ENCODE measurements at regions not wholly inside any gene's neighbourhood (a gene's known extent, or its start where the extent isn't known, plus 50 kb on each side); places are given as distances from the start of the nearest gene placed in this dataset.

- DNase-seq (ENCODE audit: low spot score) = no peak
Observed at GRCh38 chr18:56021809-56022195, 433.8 kb upstream of the TCF4 start.

GRCh38 chr18:56021136-56021808 is 433.3 kb upstream of the TCF4 start:
- DNase-seq (ENCODE audit: low spot score) = no peak

- no peak for DNase-seq (ENCODE audit: low spot score)
Observed at GRCh38 chr18:56019908-56020307, 431.9 kb upstream of the TCF4 start.

DNA sequence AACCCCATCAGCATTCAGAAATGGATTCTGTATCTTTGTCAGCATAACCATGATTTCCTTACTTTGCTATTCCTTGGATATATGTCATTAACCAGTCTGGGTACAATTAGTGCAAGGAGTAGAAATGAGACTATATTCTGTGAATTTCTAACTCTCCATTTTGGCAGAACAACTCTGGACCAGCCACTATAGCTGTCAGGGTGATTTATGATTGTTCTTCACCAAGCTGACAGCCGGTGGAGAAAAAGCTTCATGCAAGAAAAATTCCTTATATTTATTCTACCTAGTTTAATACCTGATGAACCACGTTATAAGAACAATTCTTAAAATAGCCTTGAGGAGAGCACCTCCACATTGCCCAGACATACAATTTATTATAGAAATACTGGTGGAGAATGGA is 431.2 kb upstream of the TCF4 start:
- no peak for DNase-seq (ENCODE audit: low spot score)

DNA sequence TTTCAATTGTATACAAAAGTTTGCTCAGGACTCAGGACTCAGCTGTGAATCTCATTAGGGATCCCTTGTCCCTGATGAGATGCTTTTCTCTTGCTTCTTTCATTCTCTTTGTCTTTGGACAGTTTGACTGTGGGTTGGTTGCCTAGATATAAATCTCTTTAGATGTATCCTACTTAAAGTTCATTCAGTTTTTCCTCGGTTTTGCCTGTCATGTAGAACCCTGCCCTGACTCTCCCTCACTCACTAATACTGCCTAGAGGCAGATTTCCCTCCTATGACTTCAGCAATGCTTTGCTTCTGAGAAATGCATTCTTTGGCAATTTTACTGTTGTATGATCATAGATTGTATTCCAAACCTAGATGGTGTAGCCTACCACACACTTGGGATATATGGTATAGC is 421.4 kb upstream of the TCF4 start:
- no peak for DNase-seq (ENCODE audit: low spot score)

- no peak for DNase-seq (ENCODE audit: low spot score)
Observed at GRCh38 chr18:56003720-56004088, 415.7 kb upstream of the TCF4 start.

DNA sequence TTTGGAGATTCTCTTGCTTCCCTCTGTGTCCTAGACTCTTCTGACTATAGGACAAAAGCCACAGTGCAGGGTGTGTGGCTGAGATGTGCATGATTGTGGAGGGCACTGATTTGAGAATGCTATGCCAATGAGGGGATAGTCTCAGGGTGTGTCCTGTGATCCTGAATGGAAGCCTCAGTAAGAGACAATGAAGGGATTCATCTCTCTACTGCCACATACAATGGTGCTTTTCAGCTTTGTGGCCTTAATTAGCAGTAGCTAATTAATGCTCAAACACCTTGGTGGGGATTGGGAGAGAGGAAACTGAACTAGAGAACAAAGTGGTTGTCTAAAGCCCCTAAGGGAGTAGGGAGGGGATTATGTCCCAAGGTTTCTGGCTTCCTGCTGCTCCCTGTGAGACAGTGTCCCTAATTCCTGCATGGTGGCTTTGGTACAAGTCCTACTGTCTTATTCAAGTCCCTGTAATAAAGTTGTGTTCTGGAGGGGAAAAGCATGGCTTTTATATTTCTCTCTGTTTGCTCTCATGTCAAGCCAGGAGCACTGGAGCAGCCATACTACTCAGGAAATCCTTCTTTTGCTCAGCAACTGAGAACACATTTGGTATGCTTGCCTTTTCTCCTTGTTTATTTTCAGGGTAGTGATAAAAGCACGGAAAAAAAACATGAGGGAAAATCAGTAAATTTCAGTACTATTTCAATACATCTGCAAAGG is 415.2 kb upstream of the TCF4 start:
- no peak for DNase-seq (ENCODE audit: low spot score)

GRCh38 chr18:56001576-56001975 is 413.6 kb upstream of the TCF4 start:
- no peak for DNase-seq (ENCODE audit: low spot score)

GRCh38 chr18:56000041-56000440 is 412.0 kb upstream of the TCF4 start:
- no peak for DNase-seq (ENCODE audit: low spot score)

DNA sequence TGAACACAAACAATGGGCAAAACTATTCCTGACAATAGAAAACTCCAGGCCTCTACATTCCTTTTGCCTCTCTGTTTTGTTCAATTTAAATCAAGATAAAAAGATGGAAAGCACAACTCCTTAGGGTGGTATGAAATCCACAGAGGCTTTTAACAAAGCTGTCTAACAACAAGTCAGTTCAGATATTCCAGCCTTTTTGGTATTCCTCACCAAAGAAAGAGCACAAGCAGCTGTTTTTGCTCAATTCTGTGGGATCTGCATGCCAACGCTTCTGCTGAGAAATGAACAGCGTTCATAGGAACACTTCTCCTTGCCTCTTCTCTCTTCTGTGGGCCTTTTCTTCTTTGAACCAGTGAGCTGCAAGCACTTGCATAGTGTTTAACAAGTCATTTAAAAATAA is 411.6 kb upstream of the TCF4 start:
- DNase-seq (ENCODE audit: low spot score) = no peak

- no peak for DNase-seq (ENCODE audit: low spot score)
Observed at GRCh38 chr18:55998801-55999385, 410.9 kb upstream of the TCF4 start.

DNA sequence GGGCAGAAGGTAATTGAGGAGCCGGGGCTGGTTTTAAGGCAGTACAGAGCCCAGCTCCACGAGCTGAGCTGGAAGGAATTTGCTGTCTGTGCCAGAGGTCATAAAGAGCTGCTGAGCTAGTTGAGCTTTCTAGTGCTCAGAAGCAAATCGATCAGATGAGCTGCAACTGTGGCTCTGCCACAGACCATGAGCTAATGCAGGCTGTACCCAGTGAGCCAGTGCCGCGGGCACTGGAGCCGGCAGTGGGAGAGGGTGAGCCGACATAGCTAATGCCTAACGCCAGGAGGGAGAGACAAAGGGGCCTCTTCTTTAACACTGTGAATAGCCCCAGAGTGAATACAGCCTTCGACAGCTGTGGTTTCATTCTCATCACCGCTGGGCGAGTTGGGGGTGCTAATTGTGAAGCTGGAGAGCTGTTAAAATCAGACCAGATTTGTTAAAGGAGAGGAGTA is 410.1 kb upstream of the TCF4 start:
- peak; percentile 64 for DNase-seq (ENCODE audit: low spot score)

GRCh38 chr18:55997151-55997561 is 409.2 kb upstream of the TCF4 start:
- DNase-seq (ENCODE audit: low spot score) = peak; percentile 42

DNA sequence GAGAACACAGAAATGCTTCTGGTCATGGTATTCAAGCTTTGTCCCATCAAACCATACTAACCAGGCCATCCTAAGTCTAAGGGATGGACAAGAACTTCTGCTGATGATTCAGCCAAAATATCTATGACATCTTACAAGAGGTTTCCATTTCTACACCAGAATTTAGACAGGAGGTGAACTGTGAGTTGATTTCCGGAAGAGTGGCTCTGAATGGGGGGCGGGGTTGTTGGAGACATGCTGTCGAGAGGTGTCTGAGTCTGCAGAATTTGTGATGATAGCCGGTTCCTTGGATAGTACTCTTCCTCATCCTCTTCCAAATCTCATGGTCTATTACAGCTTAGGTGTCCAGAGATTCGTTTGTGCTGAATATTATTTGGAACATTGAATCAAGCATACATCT is 408.7 kb upstream of the TCF4 start:
- no peak for DNase-seq (ENCODE audit: low spot score)

- DNase-seq (ENCODE audit: low spot score) = no peak
Observed at GRCh38 chr18:55990186-55990585, 402.2 kb upstream of the TCF4 start.

GRCh38 chr18:55988537-55988936 is 400.5 kb upstream of the TCF4 start:
- DNase-seq (ENCODE audit: low spot score) = no peak

DNA sequence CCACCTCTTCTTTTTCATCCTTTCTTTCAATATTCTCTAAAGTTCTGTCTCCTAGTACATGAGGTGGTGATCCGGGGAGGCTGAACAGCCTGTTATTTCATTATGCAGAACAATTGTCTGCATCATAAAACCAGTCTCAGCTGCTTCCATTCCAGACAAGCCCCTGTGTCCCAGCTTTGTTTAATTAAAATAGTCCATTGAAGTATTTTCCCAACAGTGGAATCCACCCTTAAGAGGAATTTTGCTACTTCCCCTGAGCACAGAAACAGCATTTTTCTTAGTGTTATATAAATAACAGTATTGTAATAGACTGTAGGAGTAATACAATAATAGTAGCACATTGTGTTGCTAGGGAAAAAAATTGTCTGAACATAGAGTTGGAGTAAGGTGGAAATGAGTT is 395.4 kb upstream of the TCF4 start:
- DNase-seq (ENCODE audit: low spot score) = no peak

DNA sequence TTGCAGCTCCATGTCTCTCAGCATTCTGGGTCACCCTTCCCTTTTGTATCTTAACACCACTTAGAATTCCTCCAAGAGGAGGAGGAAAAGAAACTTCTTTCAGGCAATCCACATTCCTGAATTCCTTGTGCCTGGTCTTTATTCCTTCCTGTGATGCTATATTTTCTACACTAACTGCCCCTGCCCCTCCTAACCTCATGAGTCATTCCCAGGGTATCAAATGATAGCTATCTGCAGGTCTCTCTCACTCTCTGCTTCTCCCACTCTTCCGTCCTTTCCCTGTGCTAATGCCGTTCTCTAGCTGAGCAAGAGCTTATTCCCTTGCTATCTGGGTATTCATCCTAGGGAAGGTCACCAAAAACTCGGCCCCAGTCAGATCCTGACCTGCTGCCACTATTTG is 395.0 kb upstream of the TCF4 start:
- DNase-seq (ENCODE audit: low spot score) = no peak

GRCh38 chr18:55981712-55982475 is 393.9 kb upstream of the TCF4 start:
- DNase-seq (ENCODE audit: low spot score) = no peak

DNA sequence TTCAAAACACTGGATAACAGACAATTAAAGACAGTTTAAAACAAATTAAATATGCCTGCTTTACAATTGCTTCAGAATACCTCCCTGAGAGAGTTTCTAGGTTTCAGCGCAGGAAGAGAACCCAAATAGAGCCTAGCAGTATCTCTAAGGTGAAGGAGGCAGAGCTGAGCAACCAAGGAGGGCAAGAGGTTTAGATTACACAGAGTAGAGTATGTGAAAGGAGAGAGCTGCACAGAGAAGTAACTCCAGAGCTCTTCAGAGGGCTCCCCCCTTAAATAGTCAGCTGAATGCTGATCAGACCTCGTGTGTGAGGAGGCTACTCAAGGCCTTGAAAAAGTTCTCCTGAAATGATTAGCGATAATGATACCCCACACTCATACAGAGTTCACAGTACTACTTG is 386.5 kb upstream of the TCF4 start:
- no peak for DNase-seq (ENCODE audit: low spot score)

GRCh38 chr18:55968550-55968949 is 380.6 kb upstream of the TCF4 start:
- no peak for DNase-seq (ENCODE audit: low spot score)

DNA sequence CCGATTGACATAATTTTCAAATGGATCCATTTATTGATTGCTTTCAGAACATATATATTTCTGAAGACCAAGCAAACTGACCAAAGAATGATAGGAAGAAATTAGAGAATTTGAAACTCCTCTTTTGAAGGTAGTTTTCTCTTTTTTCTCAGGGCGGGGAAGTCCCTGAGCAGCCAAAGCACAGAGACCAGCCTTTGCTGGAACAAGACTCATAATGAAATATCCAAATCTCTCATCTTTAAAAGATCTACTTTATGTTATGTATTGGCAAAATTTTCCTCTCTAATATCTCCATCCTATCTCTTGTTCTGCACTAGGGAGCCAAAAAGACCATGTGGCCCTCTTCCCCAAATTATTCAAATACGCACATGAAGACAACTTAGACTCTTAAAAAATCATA is 379.0 kb upstream of the TCF4 start:
- no peak for DNase-seq (ENCODE audit: low spot score)

DNA sequence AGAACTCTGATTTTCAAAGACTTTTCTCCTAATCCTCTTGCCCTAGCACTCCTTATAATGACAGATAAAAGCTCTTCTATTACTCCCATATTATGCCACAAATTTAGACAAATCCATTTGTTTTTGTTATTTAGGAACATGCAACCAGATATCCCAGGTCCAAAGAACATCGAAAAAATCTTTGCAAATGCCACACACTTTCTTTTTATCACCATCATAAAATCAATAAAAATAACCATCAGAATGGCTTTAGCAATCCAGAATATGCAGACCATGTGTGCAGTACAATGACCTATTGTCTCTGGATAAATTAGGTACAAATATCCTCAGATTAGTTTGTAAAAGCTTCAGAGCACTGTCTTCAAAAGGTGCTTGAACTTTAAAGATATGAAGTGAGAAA is 376.2 kb upstream of the TCF4 start:
- no peak for DNase-seq (ENCODE audit: low spot score)
